Epithelial cell of proximal tubule (primary cell): ENCODE measurements at regions not wholly inside any gene's neighbourhood (a gene's known extent, or its start where the extent isn't known, plus 50 kb on each side); places are given as distances from the start of the nearest gene placed in this dataset.

Source experiments
- DNase-seq: peaks from one replicate; pipeline ENCODE4 v3.0.0-alpha.2; 2011; ENCODE audit warnings: low read depth
- H3K4me3 ChIP-seq: 2 replicates; pipeline ENCODE4 v1.5.1; 2011; ENCODE audit warnings: low read depth, mild to moderate bottlenecking, low read length
- TF ChIP-seq, protein P1 (sequence below): conservative IDR thresholded peaks from 2 replicates; pipeline ENCODE4 v1.5.1; 2012; ENCODE audit warnings: low read depth, mild to moderate bottlenecking, low read length

DNA sequence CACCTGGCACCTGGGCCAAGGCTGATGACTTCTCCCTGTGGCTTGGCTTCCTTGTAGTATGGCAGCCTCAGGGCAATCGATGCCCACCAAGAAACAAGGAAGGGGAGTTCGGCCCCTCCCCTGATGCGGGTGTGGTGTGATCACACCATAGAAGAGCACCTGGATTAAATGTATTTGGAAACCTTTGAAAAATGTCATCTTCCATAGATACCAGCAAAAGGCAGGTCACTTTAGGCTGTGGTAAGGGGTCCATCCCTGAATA, 198.2 kb downstream of the CYP26B1 start:
- TF ChIP-seq, protein P1, sequence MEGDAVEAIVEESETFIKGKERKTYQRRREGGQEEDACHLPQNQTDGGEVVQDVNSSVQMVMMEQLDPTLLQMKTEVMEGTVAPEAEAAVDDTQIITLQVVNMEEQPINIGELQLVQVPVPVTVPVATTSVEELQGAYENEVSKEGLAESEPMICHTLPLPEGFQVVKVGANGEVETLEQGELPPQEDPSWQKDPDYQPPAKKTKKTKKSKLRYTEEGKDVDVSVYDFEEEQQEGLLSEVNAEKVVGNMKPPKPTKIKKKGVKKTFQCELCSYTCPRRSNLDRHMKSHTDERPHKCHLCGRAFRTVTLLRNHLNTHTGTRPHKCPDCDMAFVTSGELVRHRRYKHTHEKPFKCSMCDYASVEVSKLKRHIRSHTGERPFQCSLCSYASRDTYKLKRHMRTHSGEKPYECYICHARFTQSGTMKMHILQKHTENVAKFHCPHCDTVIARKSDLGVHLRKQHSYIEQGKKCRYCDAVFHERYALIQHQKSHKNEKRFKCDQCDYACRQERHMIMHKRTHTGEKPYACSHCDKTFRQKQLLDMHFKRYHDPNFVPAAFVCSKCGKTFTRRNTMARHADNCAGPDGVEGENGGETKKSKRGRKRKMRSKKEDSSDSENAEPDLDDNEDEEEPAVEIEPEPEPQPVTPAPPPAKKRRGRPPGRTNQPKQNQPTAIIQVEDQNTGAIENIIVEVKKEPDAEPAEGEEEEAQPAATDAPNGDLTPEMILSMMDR: no peak
- no peak overlapping the region for H3K4me3 ChIP-seq
- DNase-seq: no peak

GRCh38 chr2:71948781-71949536, 198.7 kb downstream of the CYP26B1 start:
- DNase-seq: no peak
- TF ChIP-seq, protein P1: no peak
- no peak overlapping the region for H3K4me3 ChIP-seq

GRCh38 chr2:71947809-71948208, 199.9 kb downstream of the CYP26B1 start:
- no peak overlapping the region for H3K4me3 ChIP-seq
- DNase-seq: no peak
- TF ChIP-seq, protein P1: no peak

DNA sequence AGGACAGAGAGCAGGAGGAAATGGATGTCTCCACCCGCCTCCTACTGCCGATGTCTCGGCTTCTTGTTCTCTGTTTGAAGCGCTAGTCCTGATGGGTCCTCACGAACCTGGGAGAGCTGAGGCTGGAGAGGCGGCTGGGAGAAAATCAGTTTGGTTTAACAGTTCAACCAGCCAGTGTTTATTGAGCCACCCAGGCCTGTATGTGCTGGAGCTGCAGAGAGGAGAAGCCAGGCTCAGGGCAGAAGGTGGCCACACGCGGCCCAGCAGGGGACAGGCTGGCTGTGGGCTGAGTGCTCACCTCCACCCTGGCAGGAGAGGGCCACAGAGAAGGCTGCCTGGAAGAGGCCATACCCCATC, 202.1 kb downstream of the CYP26B1 start:
- no peak overlapping the region for H3K4me3 ChIP-seq
- DNase-seq: no peak
- TF ChIP-seq, protein P1: no peak

GRCh38 chr2:71944806-71945602, 202.7 kb downstream of the CYP26B1 start:
- TF ChIP-seq, protein P1: no peak
- H3K4me3 ChIP-seq: no peak overlapping the region
- DNase-seq: no peak

GRCh38 chr2:71944183-71944550, 203.5 kb downstream of the CYP26B1 start:
- no peak for DNase-seq
- no peak overlapping the region for H3K4me3 ChIP-seq
- TF ChIP-seq, protein P1: no peak
